H9 (cell line): ENCODE measurements at regions not wholly inside any gene's neighbourhood (a gene's known extent, or its start where the extent isn't known, plus 50 kb on each side); places are given as distances from the start of the nearest gene placed in this dataset.

Experiments
- DNase-seq: peaks from one replicate; pipeline ENCODE4 v3.0.0-alpha.2; 2017
- H2AFZ ChIP-seq: one replicate; pipeline ENCODE4 v1.6.1; 2013; ENCODE audit warnings: mild to moderate bottlenecking, low read length, control low read depth, moderate library complexity
- H2AK5ac ChIP-seq: 2 replicates; pipeline ENCODE4 v1.6.1; 2013; ENCODE audit warnings: low read length, control low read depth, mixed read lengths; ENCODE audit not compliant: insufficient read length
- H2BK120ac ChIP-seq: one replicate; pipeline ENCODE4 v1.6.1; 2013; ENCODE audit warnings: low read depth, mild to moderate bottlenecking, low read length, control low read depth, inconsistent platforms; ENCODE audit not compliant: poor library complexity, severe bottlenecking
- H2BK12ac ChIP-seq: 2 replicates; pipeline ENCODE4 v1.6.1; 2013; ENCODE audit warnings: low read length, control low read depth, mixed read lengths, low read depth; ENCODE audit not compliant: insufficient read length
- H2BK15ac ChIP-seq: 2 replicates; pipeline ENCODE4 v1.6.1; 2013; ENCODE audit warnings: low read depth, low read length, control low read depth
- H2BK20ac ChIP-seq: one replicate; pipeline ENCODE4 v1.6.1; 2013; ENCODE audit warnings: low read depth, mild to moderate bottlenecking, low read length, control low read depth, inconsistent platforms; ENCODE audit not compliant: poor library complexity, severe bottlenecking
- H2BK5ac ChIP-seq: 2 replicates; pipeline ENCODE4 v1.6.1; 2013; ENCODE audit warnings: low read length, control low read depth, mixed read lengths; ENCODE audit not compliant: insufficient read length
- H3K14ac ChIP-seq: 2 replicates; pipeline ENCODE4 v1.6.1; 2013; ENCODE audit warnings: low read length, control low read depth; ENCODE audit not compliant: insufficient read depth
- H3K18ac ChIP-seq: 2 replicates; pipeline ENCODE4 v1.6.1; 2013; ENCODE audit warnings: low read depth, mild to moderate bottlenecking, mixed read lengths, low read length, control low read depth; ENCODE audit not compliant: insufficient read length
- H3K23ac ChIP-seq: 2 replicates; pipeline ENCODE4 v1.6.1; 2013; ENCODE audit warnings: low read length, control low read depth, mixed read lengths, low read depth; ENCODE audit not compliant: insufficient read length
- H3K23me2 ChIP-seq: 2 replicates; pipeline ENCODE4 v1.6.1; 2013; ENCODE audit warnings: low read depth, mild to moderate bottlenecking, mixed read lengths, low read length, control low read depth; ENCODE audit not compliant: insufficient read length, poor library complexity, severe bottlenecking
- H3K27ac ChIP-seq: 2 replicates; pipeline ENCODE4 v1.5.1; 2013; ENCODE audit warnings: low read length, control low read depth, mixed read lengths, low read depth; ENCODE audit not compliant: insufficient read length
- H3K27me3 ChIP-seq: 2 replicates; pipeline ENCODE4 v1.6.1; 2013; ENCODE audit warnings: low read length, control low read depth, inconsistent platforms; ENCODE audit not compliant: insufficient read depth
- H3K4ac ChIP-seq: 2 replicates; pipeline ENCODE4 v1.6.1; 2013; ENCODE audit warnings: low read depth, mild to moderate bottlenecking, control low read depth, inconsistent platforms, low read length, moderate library complexity
- H3K4me1 ChIP-seq: 2 replicates; pipeline ENCODE4 v1.6.1; 2013; ENCODE audit warnings: low read length, control low read depth, inconsistent platforms; ENCODE audit not compliant: insufficient read depth
- H3K4me2 ChIP-seq: 2 replicates; pipeline ENCODE4 v1.6.1; 2013; ENCODE audit warnings: low read length, control low read depth, mixed read lengths; ENCODE audit not compliant: insufficient read length, insufficient read depth
- H3K56ac ChIP-seq: 2 replicates; pipeline ENCODE4 v1.6.1; 2013; ENCODE audit warnings: low read depth, mild to moderate bottlenecking, mixed read lengths, low read length, control low read depth; ENCODE audit not compliant: insufficient read length
- H3K79me1 ChIP-seq: 2 replicates; pipeline ENCODE4 v1.6.1; 2013; ENCODE audit warnings: low read depth, mild to moderate bottlenecking, moderate library complexity, low read length, control low read depth, inconsistent platforms; ENCODE audit not compliant: insufficient read depth, poor library complexity, severe bottlenecking
- H3K79me2 ChIP-seq: 2 replicates; pipeline ENCODE4 v1.6.1; 2013; ENCODE audit warnings: low read length, control low read depth, inconsistent platforms; ENCODE audit not compliant: insufficient read depth
- H3K9ac ChIP-seq: 2 replicates; pipeline ENCODE4 v1.6.1; 2013; ENCODE audit warnings: low read length, control low read depth, mixed read lengths; ENCODE audit not compliant: insufficient read length; ENCODE audit errors: extremely low read depth
- H3K9me3 ChIP-seq: one replicate; pipeline ENCODE4 v1.6.1; 2013; ENCODE audit warnings: low read depth, low read length, inconsistent platforms; ENCODE audit not compliant: control insufficient read depth
- H3T11ph ChIP-seq: one replicate; pipeline ENCODE4 v1.6.1; 2013; ENCODE audit warnings: mild to moderate bottlenecking, low read length, control low read depth, inconsistent platforms
- H4K20me1 ChIP-seq: one replicate; pipeline ENCODE4 v1.6.1; 2013; ENCODE audit not compliant: control insufficient read depth, insufficient read length, insufficient read depth
- H4K5ac ChIP-seq: 2 replicates; pipeline ENCODE4 v1.6.1; 2013; ENCODE audit warnings: low read depth, mild to moderate bottlenecking, mixed read lengths, low read length, control low read depth; ENCODE audit not compliant: insufficient read length
- H4K8ac ChIP-seq: replicated peaks from 2 replicates; pipeline ENCODE4 v1.6.1; 2013; ENCODE audit warnings: low read length, control low read depth, mixed read lengths, low read depth; ENCODE audit not compliant: insufficient read length
- H4K91ac ChIP-seq: 2 replicates; pipeline ENCODE4 v1.6.1; 2013; ENCODE audit warnings: low read depth, mild to moderate bottlenecking, moderate library complexity, mixed read lengths, low read length, control low read depth; ENCODE audit not compliant: insufficient read length
- H3K27ac Mint-ChIP-seq, 3 experiments: 2 replicates in 2 of 3; 3 replicates in 1 of 3; pipeline ENCODE4 v1.8.0; 2020 to 2021; ENCODE audit warnings: mixed read lengths in 3 of 3, mild to moderate bottlenecking in 1 of 3, moderate library complexity in 1 of 3
- H3K27me3 Mint-ChIP-seq: 2 replicates; pipeline ENCODE4 v1.8.0; 2021; ENCODE audit warnings: low read depth, mild to moderate bottlenecking, moderate library complexity, mixed read lengths
- H3K36me3 Mint-ChIP-seq, 3 experiments: 2 replicates in 2 of 3; 3 replicates in 1 of 3; pipeline ENCODE4 v1.8.0; 2020 to 2021; ENCODE audit warnings: low read depth in 3 of 3, mixed read lengths in 3 of 3; ENCODE audit not compliant: insufficient read depth in 1 of 3
- H3K4me1 Mint-ChIP-seq, 2 experiments: 2 replicates each; pipeline ENCODE4 v1.8.0; 2020; ENCODE audit warnings: mixed read lengths in 2 of 2
- H3K4me3 Mint-ChIP-seq, 2 experiments: 2 replicates in 1 of 2; 3 replicates in 1 of 2; pipeline ENCODE4 v1.8.0; 2020 to 2021; ENCODE audit warnings: mild to moderate bottlenecking in 2 of 2, mixed read lengths in 2 of 2, moderate library complexity in 1 of 2
- H3K9me3 Mint-ChIP-seq, 2 experiments: 2 replicates in 1 of 2; 3 replicates in 1 of 2; pipeline ENCODE4 v1.8.0; 2020; ENCODE audit warnings: mild to moderate bottlenecking in 2 of 2, mixed read lengths in 2 of 2, moderate library complexity in 1 of 2
- CTCF ChIP-seq: fragments of 200-600 bp; sonication (generic); conservative IDR thresholded peaks from 3 replicates; pipeline ENCODE4 v1.8.0; 2021; ENCODE audit warnings: antibody characterized with exemption, mild to moderate bottlenecking
- WGBS: extraction: QIAGEN DNeasy Blood & Tissue Kit; methylation state at CpG from one replicate; pipeline ENCODE4 v1.1.7; 2013; ENCODE audit warnings: missing lambda C conversion rate, low lambda C conversion rate, mixed read lengths; ENCODE audit not compliant: insufficient read length; ENCODE audit errors: extremely low coverage; 5-methylcytosine and 5-hydroxymethylcytosine counted together

GRCh38 chr2:2720351-2720750, 389.3 kb upstream of the MYT1L start:
- Histone ChIP-seq H3K4me1 (no peaks in the 10 kb centered on the region), H3K4ac (no peak overlapping the region), H2AK5ac (no peak overlapping the region), H2BK20ac (no peak overlapping the region), H3K27me3 (no peaks in the 10 kb centered on the region), H3K18ac (no peak overlapping the region), H3K23ac (no peak overlapping the region), H2AFZ (no peak overlapping the region), H4K91ac (no peak overlapping the region), H3K27ac (no peak overlapping the region), H4K20me1 (no peaks in the 10 kb centered on the region), H3K9me3 (no peaks in the 10 kb centered on the region), H3T11ph (no peak overlapping the region), H3K9ac (no peak overlapping the region), H3K14ac (no peak overlapping the region), H2BK12ac (no peak overlapping the region), H2BK15ac (no peak overlapping the region), H3K4me2 (no peak overlapping the region), H4K5ac (no peak overlapping the region), H4K8ac (no peak overlapping the region), H3K23me2 (no peaks in the 10 kb centered on the region), H2BK5ac (no peak overlapping the region), H2BK120ac (no peak overlapping the region), H3K79me2 (no peaks in the 10 kb centered on the region), H3K56ac (no peak overlapping the region), H3K79me1 (no peaks in the 10 kb centered on the region)
- Mint-ChIP-seq H3K27ac (no peak overlapping the region), H3K36me3 (no peaks in the 10 kb centered on the region; a peak in 1 of 7 replicates), H3K9me3 (peaks cover 0 to 3% of the 10 kb centered on the region in 2 experiments; a peak in 1 of 5 replicates), H3K27me3 (peaks cover 24% of the 10 kb centered on the region), H3K4me1 (no peaks in the 10 kb centered on the region), H3K4me3 (no peak overlapping the region)
- DNase-seq = no peak
- no peak for TF ChIP-seq CTCF
- WGBS = no CpG with 5 or more reads among the region's 9 CpGs
